H7 (cell line): ENCODE measurements at regions not wholly inside any gene's neighbourhood (a gene's known extent, or its start where the extent isn't known, plus 50 kb on each side); places are given as distances from the start of the nearest gene placed in this dataset.
"Not testable (repeated sequence)": the region's sequence is repeated elsewhere in the genome, so short reads cannot be mapped to it uniquely, and the experiment has no call there.

ENCODE experiments used
- DNase-seq: peaks from one replicate; pipeline ENCODE4 v3.0.0; 2012
- H3K27me3 ChIP-seq: 2 replicates; pipeline ENCODE4 v1.6.0; 2011; ENCODE audit warnings: mild to moderate bottlenecking, low read length; ENCODE audit not compliant: control insufficient read depth, insufficient read depth
- H3K36me3 ChIP-seq: replicated peaks from 2 replicates; pipeline ENCODE4 v1.5.1; 2011; ENCODE audit warnings: low read length; ENCODE audit not compliant: control insufficient read depth, insufficient read depth
- H3K4me3 ChIP-seq: 2 replicates; pipeline ENCODE4 v1.5.1; 2011; ENCODE audit warnings: low read depth, mild to moderate bottlenecking, control low read depth, low read length, moderate library complexity; ENCODE audit not compliant: insufficient read depth

GRCh38 chr5:118466418-118466817 is 521.9 kb downstream of the DTWD2 start:
- H3K4me3 ChIP-seq: no peak overlapping the region
- no peak for DNase-seq
- H3K36me3 ChIP-seq: no peaks in the 10 kb centered on the region
- H3K27me3 ChIP-seq: no peaks in the 10 kb centered on the region

GRCh38 chr5:118462276-118462675 is 526.1 kb downstream of the DTWD2 start:
- H3K27me3 ChIP-seq, H3K36me3 ChIP-seq, DNase-seq, H3K4me3 ChIP-seq: not testable (repeated sequence)

GRCh38 chr5:118461436-118461835 is 526.9 kb downstream of the DTWD2 start:
- Histone ChIP-seq H3K4me3 (no peak overlapping the region), H3K27me3 (no peaks in the 10 kb centered on the region), H3K36me3 (no peaks in the 10 kb centered on the region)
- DNase-seq: no peak

GRCh38 chr5:118459490-118459889 is 528.9 kb downstream of the DTWD2 start:
- no peaks in the 10 kb centered on the region for H3K27me3 ChIP-seq
- no peaks in the 10 kb centered on the region for H3K36me3 ChIP-seq
- no peak overlapping the region for H3K4me3 ChIP-seq
- no peak for DNase-seq

GRCh38 chr5:118456085-118456484 is 532.3 kb downstream of the DTWD2 start:
- H3K36me3 ChIP-seq: no peaks in the 10 kb centered on the region
- no peak overlapping the region for H3K4me3 ChIP-seq
- no peaks in the 10 kb centered on the region for H3K27me3 ChIP-seq
- DNase-seq: no peak

- H3K4me3 ChIP-seq: no peak overlapping the region
- no peaks in the 10 kb centered on the region for H3K36me3 ChIP-seq
- DNase-seq: no peak
Observed at GRCh38 chr5:118451697-118452247, 536.6 kb downstream of the DTWD2 start.

GRCh38 chr5:118450554-118451332 is 537.6 kb downstream of the DTWD2 start:
- DNase-seq: no peak
- Histone ChIP-seq H3K36me3 (no peaks in the 10 kb centered on the region), H3K4me3 (no peak overlapping the region), H3K27me3 (no peaks in the 10 kb centered on the region)

More at GRCh38 chr5:118451697-118452247, 536.6 kb downstream of the DTWD2 start:
- H3K27me3 ChIP-seq: no peaks in the 10 kb centered on the region

- no peak overlapping the region for H3K4me3 ChIP-seq
- DNase-seq: no peak
- H3K36me3 ChIP-seq: no peaks in the 10 kb centered on the region
- no peaks in the 10 kb centered on the region for H3K27me3 ChIP-seq
Observed at GRCh38 chr5:118447350-118447749, 541.0 kb downstream of the DTWD2 start.

- Histone ChIP-seq H3K4me3 (no peak overlapping the region), H3K36me3 (no peaks in the 10 kb centered on the region), H3K27me3 (no peaks in the 10 kb centered on the region)
- no peak for DNase-seq
Observed at GRCh38 chr5:118441956-118442355, 546.4 kb downstream of the DTWD2 start.

GRCh38 chr5:118441034-118441433 is 547.3 kb downstream of the DTWD2 start:
- no peak for DNase-seq
- Histone ChIP-seq H3K36me3 (no peaks in the 10 kb centered on the region), H3K4me3 (no peak overlapping the region), H3K27me3 (no peaks in the 10 kb centered on the region)

- Histone ChIP-seq H3K36me3 (no peaks in the 10 kb centered on the region), H3K4me3 (no peak overlapping the region), H3K27me3 (no peaks in the 10 kb centered on the region)
- no peak for DNase-seq
Observed at GRCh38 chr5:118440496-118440895, 547.9 kb downstream of the DTWD2 start.

- no peaks in the 10 kb centered on the region for H3K36me3 ChIP-seq
- no peaks in the 10 kb centered on the region for H3K27me3 ChIP-seq
- no peak overlapping the region for H3K4me3 ChIP-seq
- DNase-seq: no peak
Observed at GRCh38 chr5:118439831-118440230, 548.5 kb downstream of the DTWD2 start.

GRCh38 chr5:118435131-118435530 is 553.2 kb downstream of the DTWD2 start:
- Histone ChIP-seq H3K36me3 (no peaks in the 10 kb centered on the region), H3K4me3 (no peak overlapping the region), H3K27me3 (no peaks in the 10 kb centered on the region)
- no peak for DNase-seq

- Histone ChIP-seq H3K27me3 (no peaks in the 10 kb centered on the region), H3K36me3 (no peaks in the 10 kb centered on the region), H3K4me3 (no peak overlapping the region)
- no peak for DNase-seq
Observed at GRCh38 chr5:118434522-118434921, 553.8 kb downstream of the DTWD2 start.

GRCh38 chr5:118430076-118430475 is 558.3 kb downstream of the DTWD2 start:
- no peaks in the 10 kb centered on the region for H3K36me3 ChIP-seq
- H3K27me3 ChIP-seq: no peaks in the 10 kb centered on the region
- H3K4me3 ChIP-seq: no peak overlapping the region
- no peak for DNase-seq
